22Rv1 (cell line): ENCODE measurements at regions not wholly inside any gene's neighbourhood (a gene's known extent, or its start where the extent isn't known, plus 50 kb on each side); places are given as distances from the start of the nearest gene placed in this dataset.
"Not testable (repeated sequence)": the region's sequence is repeated elsewhere in the genome, so short reads cannot be mapped to it uniquely, and the experiment has no call there.

Source experiments
- H3K27ac ChIP-seq: fragments of 450-650 bp; 2 replicates; pipeline ENCODE4 v1.5.1; 2017
- CTCF ChIP-seq: fragments of 450-650 bp; IDR thresholded peaks from 2 replicates; pipeline ENCODE4 v1.5.1; 2017; ENCODE audit warnings: mild to moderate bottlenecking
- ZFX ChIP-seq: fragments of 450-650 bp; IDR thresholded peaks from 2 replicates; pipeline ENCODE4 v1.6.1; 2017; ENCODE audit warnings: antibody characterized with exemption, borderline replicate concordance

GRCh38 chr5:154593796-154594195, 115.8 kb upstream of the HAND1 start:
- no peak overlapping the region for H3K27ac ChIP-seq
- no peak for TF ChIP-seq CTCF
- no peak for TF ChIP-seq ZFX

GRCh38 chr5:154593071-154593470, 115.0 kb upstream of the HAND1 start:
- no peak overlapping the region for H3K27ac ChIP-seq
- no peak for TF ChIP-seq ZFX
- no peak for TF ChIP-seq CTCF

GRCh38 chr5:154590093-154590724, 112.2 kb upstream of the HAND1 start:
- TF ChIP-seq ZFX (no peak), CTCF (no peak)

GRCh38 chr5:154589511-154589910, 111.5 kb upstream of the HAND1 start:
- no peak overlapping the region for H3K27ac ChIP-seq
- TF ChIP-seq ZFX = no peak
- TF ChIP-seq CTCF = no peak

More at GRCh38 chr5:154590093-154590724, 112.2 kb upstream of the HAND1 start:
- no peak overlapping the region for H3K27ac ChIP-seq

DNA sequence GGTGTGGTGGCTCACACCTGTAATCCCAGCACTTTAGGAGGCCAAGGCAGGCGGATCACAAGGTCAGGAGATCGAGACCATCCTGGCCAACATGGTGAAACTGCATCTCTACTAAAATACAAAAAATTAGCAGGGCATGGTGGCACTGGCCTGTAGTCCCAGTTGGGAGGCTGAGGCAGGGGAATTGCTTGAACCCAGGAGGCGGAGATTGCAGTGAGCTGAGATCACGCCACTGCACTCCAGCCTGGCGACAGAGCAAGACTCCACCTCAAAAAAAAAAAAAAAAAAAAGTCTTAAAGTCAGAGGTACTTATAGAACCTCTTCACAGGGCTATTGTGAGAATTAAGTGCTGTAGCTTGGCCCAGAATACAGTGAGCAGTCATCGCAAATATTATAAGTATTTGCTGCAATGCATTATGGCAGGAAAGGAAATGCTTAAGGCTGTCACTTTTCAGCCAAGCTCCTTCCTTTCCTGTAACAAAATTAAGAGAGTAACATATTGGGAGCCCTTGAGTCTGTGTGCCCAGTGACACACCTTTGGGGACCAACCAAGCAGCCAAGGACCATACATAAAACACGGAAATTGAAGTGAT, 110.9 kb upstream of the HAND1 start:
- not testable (repeated sequence) for H3K27ac ChIP-seq

DNA sequence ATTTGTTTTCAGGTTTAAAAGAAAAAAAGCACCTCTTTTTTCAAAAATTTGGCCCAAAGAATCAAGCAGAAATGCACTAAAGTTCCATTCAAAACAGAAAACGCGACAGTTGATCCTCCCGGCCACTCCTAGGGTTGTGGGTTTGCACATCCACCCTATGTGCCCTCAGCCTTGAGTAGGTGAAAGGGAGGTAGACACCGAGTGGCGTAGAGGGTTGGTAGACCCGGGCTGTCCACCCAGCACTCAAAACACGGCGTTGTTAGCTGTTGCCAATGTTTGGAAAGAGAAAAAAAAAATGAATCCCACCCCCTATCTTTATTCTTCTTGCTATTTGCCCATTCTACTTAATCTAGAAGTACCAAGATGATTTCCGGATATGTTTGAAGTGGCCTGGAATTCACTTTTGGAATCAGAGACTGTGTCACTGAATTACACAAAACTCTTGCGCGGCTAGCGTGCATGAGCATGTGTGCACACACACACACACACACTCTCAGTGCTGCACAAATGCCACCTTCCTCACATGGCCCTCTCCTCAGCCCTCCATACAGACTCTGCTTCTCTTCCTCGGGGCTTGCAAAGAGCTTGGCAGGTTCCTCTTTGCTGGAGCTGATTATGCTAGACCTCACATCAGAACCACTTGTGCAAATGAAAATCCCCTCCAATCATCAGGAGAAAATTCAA, 110.2 kb upstream of the HAND1 start:
- H3K27ac ChIP-seq = no peak overlapping the region
- TF ChIP-seq CTCF (no peak), ZFX (no peak)

GRCh38 chr5:154587123-154588026, 109.3 kb upstream of the HAND1 start:
- TF ChIP-seq CTCF = no peak
- TF ChIP-seq ZFX = no peak
- H3K27ac ChIP-seq = no peak overlapping the region
